SH-SY5Y (cell line): ENCODE measurements at regions not wholly inside any gene's neighbourhood (a gene's known extent, or its start where the extent isn't known, plus 50 kb on each side); places are given as distances from the start of the nearest gene placed in this dataset.

Experiments
- GATA2 ChIP-seq: IDR thresholded peaks from 2 replicates; pipeline ENCODE4 v1.6.1; 2011; ENCODE audit warnings: mild to moderate bottlenecking, low read depth, low read length
- GATA3 ChIP-seq: IDR thresholded peaks from 2 replicates; pipeline ENCODE4 v1.6.1; 2011; ENCODE audit warnings: low read depth, mild to moderate bottlenecking, low read length, moderate library complexity

GRCh38 chr10:55098452-55098851 is 297.4 kb upstream of the PCDH15 start:
- TF ChIP-seq GATA2 (no peak), GATA3 (no peak)
